K562 (cell line): ENCODE measurements at regions not wholly inside any gene's neighbourhood (a gene's known extent, or its start where the extent isn't known, plus 50 kb on each side); places are given as distances from the start of the nearest gene placed in this dataset.

Source experiments
- ATAC-seq: fragments of 200-7000 bp; cut with Tn5 transposase; 3 replicates; pipeline ENCODE4 v1.9.1; 2020; ENCODE audit warnings: moderate library complexity
- BruUV-seq: library from RNA; stranded (reverse); fragments of 400-500 nt; replicated peaks from 2 replicates; lab custom pipeline; 2021; lab: Mats Ljungman, UMichigan
- CTCF ChIA-PET: fragments of 300-600 bp; formaldehyde crosslinking; extraction: SDS; loops from one replicate; lab custom pipeline; 2021; ENCODE audit warnings: low intra/inter-chr PET ratio; lab: Yijun Ruan, JAX
- POLR2A ChIA-PET: fragments of 300-600, 350-650 bp; sonication (Branson Sonifier 250); formaldehyde crosslinking; extraction: SDS; loops from one replicate; lab custom pipeline; 2021; ENCODE audit warnings: antibody characterized with exemption, inconsistent platforms; lab: Yijun Ruan, JAX
- DNase-seq, 4 experiments: peaks; one replicate each; pipeline versions ENCODE4 v3.0.0 to v3.0.0-alpha.2; 2011 to 2018; ENCODE audit warnings: low spot score in 3 of 4, mixed read lengths in 3 of 4; ENCODE audit errors: extremely low read depth in 1 of 4
- FAIRE-seq: peaks from 2 replicates; lab custom pipeline; 2011; peaks lifted over from hg19 to GRCh38; lab: Jason Lieb, UNC
- H2AFZ ChIP-seq: 2 replicates; pipeline ENCODE4 v1.6.0; 2011; ENCODE audit warnings: low read depth, low read length, control low read depth, inconsistent platforms
- H3K27ac ChIP-seq: fragments of 200-600 bp; 3 replicates; pipeline ENCODE4 v1.8.0; 2011; ENCODE audit warnings: low read depth, mild to moderate bottlenecking, control low read depth, inconsistent platforms, low read length, moderate library complexity, mixed read lengths; ENCODE audit errors: extremely low read depth
- H3K27me3 ChIP-seq, 2 experiments: fragments of 300-600 bp in 1 of 2; 2 replicates in 1 of 2; 3 replicates in 1 of 2; pipeline versions ENCODE4 v1.6.0 to v1.8.0; 2011; ENCODE audit warnings: inconsistent platforms in 2 of 2, low read length in 2 of 2, mild to moderate bottlenecking in 1 of 2, mixed read lengths in 1 of 2, moderate library complexity in 1 of 2; ENCODE audit not compliant: control insufficient read depth in 2 of 2, insufficient read depth in 2 of 2
- H3K36me3 ChIP-seq: fragments of 300-600 bp; 3 replicates; pipeline ENCODE4 v1.8.0; 2011; ENCODE audit warnings: mild to moderate bottlenecking, low read length, inconsistent platforms; ENCODE audit not compliant: control insufficient read depth, insufficient read depth
- H3K4me1 ChIP-seq, 2 experiments: fragments of 200-600 bp in 1 of 2; replicated peaks in 1 of 2; 2 replicates in 1 of 2; 3 replicates in 1 of 2; pipeline versions ENCODE4 v1.5.1 to v1.8.0; 2011; ENCODE audit warnings: inconsistent platforms in 2 of 2, low read length in 2 of 2, mild to moderate bottlenecking in 1 of 2, mixed read lengths in 1 of 2, moderate library complexity in 1 of 2; ENCODE audit not compliant: control insufficient read depth in 2 of 2, insufficient read depth in 2 of 2
- H3K4me2 ChIP-seq: 2 replicates; pipeline ENCODE4 v1.6.1; 2011; ENCODE audit warnings: low read length, control low read depth, inconsistent platforms, mixed read lengths; ENCODE audit not compliant: insufficient read depth
- H3K4me3 ChIP-seq: fragments of 200-600 bp; sonication (generic), shearing (Covaris generic); 2 replicates; pipeline ENCODE4 v1.5.1; 2016; ENCODE audit warnings: control low read depth, inconsistent platforms
- H3K79me2 ChIP-seq: fragments of 200-600 bp; 3 replicates; pipeline ENCODE4 v1.8.0; 2011; ENCODE audit warnings: low read length, inconsistent platforms; ENCODE audit not compliant: control insufficient read depth, insufficient read depth
- H3K9ac ChIP-seq, 2 experiments: 2 replicates each; pipeline versions ENCODE4 v1.6.0 to v1.6.1; 2011; ENCODE audit warnings: low read depth in 2 of 2, low read length in 2 of 2, control low read depth in 1 of 2, inconsistent platforms in 1 of 2, mild to moderate bottlenecking in 1 of 2, mixed read lengths in 1 of 2; ENCODE audit not compliant: insufficient read depth in 1 of 2
- H3K9me1 ChIP-seq: one replicate; pipeline ENCODE4 v1.6.0; 2011; ENCODE audit warnings: inconsistent platforms, mild to moderate bottlenecking, low read length, moderate library complexity; ENCODE audit not compliant: control insufficient read depth, insufficient read depth
- H3K9me3 ChIP-seq: replicated peaks from 2 replicates; pipeline ENCODE4 v1.5.1; 2011; ENCODE audit warnings: low read depth, low read length, inconsistent platforms; ENCODE audit not compliant: control insufficient read depth, insufficient read depth
- H4K20me1 ChIP-seq: replicated peaks from 2 replicates; pipeline ENCODE4 v1.6.1; 2011; ENCODE audit warnings: low read length, inconsistent platforms, mixed read lengths; ENCODE audit not compliant: control insufficient read depth, insufficient read depth
- BRD9 ChIP-seq: fragments of 450-650 bp; IDR thresholded peaks from 2 replicates; pipeline ENCODE4 v1.6.1; 2018; ENCODE audit warnings: low read depth; ENCODE audit not compliant: partially characterized antibody
- ETS1 ChIP-seq: conservative IDR thresholded peaks from 2 replicates; pipeline ENCODE4 v1.6.1; 2011; ENCODE audit warnings: low read depth, mild to moderate bottlenecking, low read length; ENCODE audit not compliant: control insufficient read depth
- FOXM1 ChIP-seq, 2 experiments: fragments of 450-650 bp in 1 of 2; sonication (generic) in 1 of 2; formaldehyde crosslinking in 1 of 2; IDR thresholded peaks; 2 replicates each; pipeline versions ENCODE4 v1.6.1 to v1.9.0; 2017 to 2022; ENCODE audit warnings: low read depth in 2 of 2, mild to moderate bottlenecking in 2 of 2, missing genetic modification reagents in 1 of 2, moderate library complexity in 1 of 2
- GATAD2B ChIP-seq: fragments of 450-650 bp; IDR thresholded peaks from 2 replicates; pipeline ENCODE4 v1.6.1; 2017; ENCODE audit warnings: mild to moderate bottlenecking, borderline replicate concordance
- HDAC1 ChIP-seq, 2 experiments: fragments of 450-650 bp; IDR thresholded peaks; 2 replicates each; pipeline ENCODE4 v1.6.1; 2016 to 2017; ENCODE audit warnings: inconsistent platforms in 1 of 2, mild to moderate bottlenecking in 1 of 2, moderate library complexity in 1 of 2
- HNRNPLL ChIP-seq: fragments of 200-400 bp; formaldehyde crosslinking; IDR thresholded peaks from 2 replicates; pipeline ENCODE4 v1.6.1; 2017; ENCODE audit warnings: low read length, low read depth, mild to moderate bottlenecking; ENCODE audit not compliant: poor library complexity, severe bottlenecking
- MYNN ChIP-seq, 2 experiments: sonication (generic); formaldehyde crosslinking in 1 of 2; IDR thresholded peaks; 2 replicates each; pipeline versions ENCODE4 v1.5.0 to v1.6.1; 2016 to 2020; ENCODE audit warnings: antibody characterized with exemption in 1 of 2, missing genetic modification reagents in 1 of 2
- TBL1XR1 ChIP-seq, 2 experiments: IDR thresholded peaks; 2 replicates each; pipeline ENCODE4 v1.6.1; 2012; ENCODE audit warnings: improper control_type of control experiment in 2 of 2, low read length in 2 of 2, mild to moderate bottlenecking in 1 of 2
- WGBS: fragments of 100-300 bp; shearing (Covaris generic); methylation state at CpG from one replicate; pipeline ENCODE4 v1.1.6; 2016; ENCODE audit warnings: low coverage, mixed read lengths; ENCODE audit not compliant: insufficient coverage; ENCODE audit errors: missing lambda C conversion rate; 5-methylcytosine and 5-hydroxymethylcytosine counted together
- in situ Hi-C: fragments of 300-500 bp; cut with MboI; formaldehyde crosslinking; loops from 4 replicates; pipeline ENCODE4 v1.15.0; 2018; ENCODE audit warnings: inconsistent platforms, mixed read lengths
- intact Hi-C: fragments of 100-400 bp; cut with micrococcal nuclease; formaldehyde crosslinking; loops from 2 replicates; pipeline ENCODE4 v1.14.2; 2022

- Histone ChIP-seq H3K27me3 (no peaks in the 10 kb centered on the region; a peak in 1 of 5 replicates), H3K27ac (no peak overlapping the region), H2AFZ (no peak overlapping the region), H3K4me3 (no peak overlapping the region), H3K9me3 (no peaks in the 10 kb centered on the region), H3K9ac (no peak overlapping the region), H3K4me1 (no peaks in the 10 kb centered on the region), H4K20me1 (no peaks in the 10 kb centered on the region), H3K4me2 (no peak overlapping the region), H3K79me2 (no peaks in the 10 kb centered on the region), H3K9me1 (no peaks in the 10 kb centered on the region), H3K36me3 (no peaks in the 10 kb centered on the region)
- 0% methylated on average over 7 of the region's 8 CpGs for WGBS
- DNase-seq (no peak), FAIRE-seq (no peak), ATAC-seq (no peak)
- ChIA-PET POLR2A (no interaction called here), CTCF (no interaction called here)
- no TSS peak for BruUV-seq
- intact Hi-C loops = no loop called here
- TF ChIP-seq TBL1XR1 (IDR thresholded peaks at IDR 0.05; ENCODE audit: low read length in 2 of 2) (no peak), MYNN (IDR thresholded peaks at IDR 0.05) (no peak), MYNN (CRISPR knock-in tag; IDR thresholded peaks at IDR 0.05) (no peak), BRD9 (no peak), HDAC1 (IDR thresholded peaks at IDR 0.05) (no peak), HNRNPLL (no peak), ETS1 (no peak), GATAD2B (no peak), FOXM1 (IDR thresholded peaks at IDR 0.05; ENCODE audit: low read depth) (no peak), FOXM1 (CRISPR knock-in tag; IDR thresholded peaks at IDR 0.05; ENCODE audit: low read depth) (no peak)
- in situ Hi-C loops = no loop called here
These were observed 206.9 kb downstream of the FBXO15 start for GRCh38 chr18:73940721-73941120.
